CD4-positive, alpha-beta T cell treated with Interleukin-17A for 4 hours (primary cell): ENCODE measurements at regions not wholly inside any gene's neighbourhood (a gene's known extent, or its start where the extent isn't known, plus 50 kb on each side); places are given as distances from the start of the nearest gene placed in this dataset.
"Not testable (repeated sequence)": the region's sequence is repeated elsewhere in the genome, so short reads cannot be mapped to it uniquely, and the experiment has no call there.

Source experiments
- DNase-seq: peaks from one replicate; pipeline ENCODE4 v3.0.0-alpha.2; 2020; ENCODE audit warnings: mixed read lengths

DNA sequence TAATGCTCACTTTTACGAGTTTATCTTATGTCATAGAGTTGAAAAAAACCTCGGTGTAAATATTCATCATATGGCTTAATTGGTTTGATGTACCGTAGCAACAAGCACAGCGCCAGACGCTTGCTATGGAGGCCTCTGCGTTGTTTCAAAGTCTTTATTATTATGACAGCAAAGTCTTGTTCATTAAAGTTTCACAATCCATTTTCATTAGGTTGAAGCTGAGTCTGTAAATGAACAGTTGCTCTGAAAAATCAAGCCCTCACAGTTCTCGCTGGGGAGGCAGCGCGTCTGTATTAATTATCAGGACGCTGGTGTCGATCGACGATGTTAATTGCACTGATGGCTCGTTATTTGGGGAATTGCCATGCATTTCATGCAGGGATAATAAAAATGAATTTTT, 185.6 kb downstream of the INSC start:
- DNase-seq: no peak

DNA sequence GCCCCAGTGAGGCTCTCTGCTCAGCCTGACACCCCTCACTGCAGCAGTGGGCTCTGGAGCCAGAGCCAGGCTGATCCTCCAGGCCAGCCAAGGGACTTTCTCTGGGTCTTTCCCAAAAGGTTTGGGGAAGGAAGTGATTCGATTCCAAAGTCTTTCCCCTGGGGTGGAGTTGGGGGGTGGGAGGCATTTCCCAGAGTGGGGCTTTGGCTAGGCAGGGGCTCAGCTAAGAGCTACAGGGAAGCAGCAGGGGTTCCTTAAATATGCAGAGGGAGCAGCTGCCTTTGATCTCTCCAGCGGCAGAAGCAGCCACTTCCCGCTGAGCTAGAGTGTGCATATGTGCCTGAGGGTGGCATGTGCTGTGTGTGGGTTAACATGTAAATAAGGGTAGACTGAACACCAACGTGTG, 192.9 kb downstream of the INSC start:
- DNase-seq: no peak

DNA sequence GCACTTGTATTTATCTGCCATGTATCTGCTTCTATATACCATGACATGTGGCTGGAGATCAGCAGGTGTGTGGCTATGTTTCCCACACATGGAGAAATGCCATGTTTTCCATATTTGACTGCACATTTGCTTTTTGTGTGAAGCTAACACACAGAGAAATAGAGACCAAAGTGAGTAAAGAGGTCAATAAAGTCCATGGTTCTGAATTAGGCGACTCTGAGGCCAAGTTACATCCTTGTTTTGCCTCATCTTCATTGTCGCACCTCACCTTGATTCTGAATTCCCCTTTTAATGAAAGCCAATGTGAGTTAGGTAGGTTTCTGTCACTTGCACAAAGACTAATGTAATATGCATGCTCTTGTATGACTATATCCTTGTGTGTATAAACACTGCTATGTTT, 194.1 kb downstream of the INSC start:
- no peak for DNase-seq

DNA sequence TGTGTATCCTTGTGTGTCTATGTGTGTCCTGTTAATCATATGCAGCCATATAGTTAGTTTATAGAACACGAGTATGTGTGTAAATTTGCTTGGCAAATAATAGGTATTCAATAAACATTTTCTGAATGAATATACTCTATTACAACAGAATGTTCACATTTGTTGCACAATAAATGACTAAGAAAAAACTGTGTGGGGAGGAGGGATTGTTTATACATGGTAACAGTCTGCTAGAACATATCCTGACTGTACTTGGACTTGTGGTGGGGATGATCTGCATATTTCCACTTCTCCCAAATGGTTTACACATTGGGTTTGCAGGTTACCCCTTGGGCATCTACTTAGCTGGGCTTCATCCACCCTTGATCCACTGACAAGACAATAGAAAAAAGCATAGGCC, 194.6 kb downstream of the INSC start:
- DNase-seq: no peak

DNA sequence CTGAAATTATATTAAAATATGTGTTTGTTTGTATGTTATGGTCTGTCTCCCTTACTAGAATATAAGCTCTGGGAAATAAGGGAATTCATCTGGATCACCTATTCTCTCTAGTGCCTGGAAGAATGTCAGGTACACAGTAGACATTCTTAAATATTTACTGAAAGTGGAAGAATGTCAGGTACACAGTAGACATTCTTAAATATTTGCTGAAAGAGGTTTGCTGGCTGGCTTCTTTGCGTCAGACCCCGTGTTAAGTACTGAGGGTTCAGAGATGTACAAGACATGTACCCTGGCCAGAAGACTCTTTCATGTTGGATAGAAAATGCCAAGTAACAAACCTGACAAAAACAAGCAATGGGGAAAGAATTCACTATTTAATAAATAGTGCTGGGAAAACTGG, 199.1 kb downstream of the INSC start:
- no peak for DNase-seq

DNA sequence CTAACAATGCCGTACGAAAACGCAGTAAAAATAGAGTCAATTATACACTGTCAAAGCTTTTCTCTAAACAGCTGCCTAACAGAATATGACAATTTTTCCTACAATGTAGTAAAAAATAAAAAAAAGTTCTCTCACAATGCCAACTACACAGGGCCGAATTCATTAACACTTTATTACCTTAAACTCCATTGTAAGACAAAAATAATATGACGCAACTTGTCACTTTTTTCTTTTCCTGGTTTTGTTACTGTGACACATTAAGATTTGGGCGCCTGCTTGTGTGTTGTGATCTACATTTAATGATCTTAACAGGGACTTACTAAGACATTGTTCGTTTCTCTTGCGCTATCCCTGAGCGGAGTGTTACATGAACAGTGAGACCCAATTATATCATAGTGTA, 204.1 kb downstream of the INSC start:
- DNase-seq: no peak

DNA sequence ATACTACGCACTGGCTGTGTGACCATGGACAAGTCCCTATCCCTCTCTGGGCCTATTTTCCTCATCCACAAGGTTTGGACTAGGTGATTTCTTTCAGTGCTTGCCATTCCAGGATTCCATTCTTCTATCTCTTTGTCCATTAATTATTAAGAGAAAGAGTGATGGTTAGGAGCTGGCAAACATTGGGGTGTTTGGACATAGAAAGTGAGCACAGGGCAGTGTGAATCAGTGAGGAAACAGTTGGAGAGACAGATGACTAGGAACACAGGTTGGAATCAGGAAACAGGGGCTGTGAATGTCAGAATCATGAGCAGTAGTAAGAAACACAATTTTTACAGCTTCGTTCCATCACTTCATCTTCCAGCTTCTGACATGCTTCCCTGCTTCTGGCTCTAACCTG, 211.8 kb downstream of the INSC start:
- no peak for DNase-seq

DNA sequence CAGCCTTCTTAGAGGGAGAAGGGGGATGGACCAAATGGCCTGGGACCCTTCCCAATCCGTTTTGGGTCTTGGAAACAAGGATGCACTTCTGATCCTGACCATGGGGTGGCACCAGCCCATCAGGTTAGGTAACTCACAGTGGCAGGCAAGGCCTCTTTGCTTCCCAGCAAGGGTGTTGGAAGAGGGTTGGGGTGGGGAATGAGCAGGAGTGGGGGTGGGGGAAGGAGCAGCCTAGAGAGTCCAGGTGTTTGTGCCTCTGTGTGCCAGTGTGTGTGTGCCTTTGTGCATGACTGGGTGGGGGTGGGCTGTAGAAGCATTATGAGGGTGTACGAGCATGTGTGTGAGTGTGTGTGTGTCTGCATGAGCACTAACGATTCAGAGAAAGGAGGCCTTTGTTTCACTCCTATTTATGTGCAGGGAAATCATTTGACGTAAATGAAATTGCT, 213.1 kb downstream of the INSC start:
- DNase-seq: no peak

DNA sequence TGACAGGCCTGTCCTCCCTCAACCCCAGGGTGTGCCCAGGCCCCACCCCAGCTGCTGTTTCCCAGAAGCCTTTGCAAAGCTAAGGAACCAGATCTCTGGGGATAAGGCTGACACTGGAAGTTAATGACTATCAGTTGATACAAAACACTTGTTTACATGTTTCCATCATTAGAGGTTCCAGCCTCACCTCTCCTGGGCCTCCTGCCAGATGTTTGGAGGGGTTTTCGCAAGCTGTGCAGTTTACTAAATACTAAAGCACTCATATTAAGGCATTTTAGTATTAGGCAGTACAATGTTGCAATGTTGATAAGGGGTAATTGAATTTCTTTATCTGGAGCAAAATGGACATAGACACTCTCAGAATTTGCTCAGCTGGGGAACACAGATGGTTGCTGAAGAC, 218.7 kb downstream of the INSC start:
- no peak for DNase-seq

DNA sequence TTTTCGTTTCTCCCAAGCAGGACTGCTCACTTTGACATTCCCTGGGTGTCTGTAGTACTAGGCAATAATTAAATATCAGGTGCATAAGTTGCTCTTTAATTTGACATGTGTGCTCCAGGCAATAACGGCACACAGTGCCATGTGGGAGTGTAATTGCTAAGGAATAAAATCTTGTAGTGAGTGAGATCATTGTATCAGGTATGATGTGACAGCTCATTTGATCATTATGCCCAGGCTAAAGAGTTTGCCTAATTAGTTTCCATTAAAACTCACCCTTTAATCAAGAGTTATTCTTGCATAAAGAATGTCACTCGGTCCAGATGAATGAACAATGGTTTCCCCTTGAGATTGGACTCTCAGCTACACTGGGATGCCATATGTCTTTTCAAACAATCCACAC, 220.0 kb downstream of the INSC start:
- DNase-seq: no peak

DNA sequence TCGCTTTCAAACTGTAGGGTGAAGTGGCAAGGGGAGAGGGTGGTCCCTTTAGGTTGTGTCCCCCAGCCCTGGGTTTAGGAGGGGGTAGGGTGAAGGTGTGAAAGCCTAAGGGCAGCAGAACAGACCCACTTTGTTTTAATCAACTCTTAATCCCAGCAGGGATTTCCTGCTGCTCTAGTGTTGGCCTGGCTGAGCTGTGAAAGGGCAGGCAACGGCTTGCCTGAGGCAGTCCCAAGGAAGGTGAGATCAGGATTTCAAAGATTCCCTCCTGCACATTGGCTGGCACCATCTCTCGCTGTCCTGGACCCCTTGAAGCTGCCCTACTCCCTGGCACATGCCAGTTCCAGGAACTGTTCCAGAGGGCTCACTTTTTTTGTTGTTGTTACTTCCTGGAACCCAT, 221.3 kb downstream of the INSC start:
- no peak for DNase-seq

DNA sequence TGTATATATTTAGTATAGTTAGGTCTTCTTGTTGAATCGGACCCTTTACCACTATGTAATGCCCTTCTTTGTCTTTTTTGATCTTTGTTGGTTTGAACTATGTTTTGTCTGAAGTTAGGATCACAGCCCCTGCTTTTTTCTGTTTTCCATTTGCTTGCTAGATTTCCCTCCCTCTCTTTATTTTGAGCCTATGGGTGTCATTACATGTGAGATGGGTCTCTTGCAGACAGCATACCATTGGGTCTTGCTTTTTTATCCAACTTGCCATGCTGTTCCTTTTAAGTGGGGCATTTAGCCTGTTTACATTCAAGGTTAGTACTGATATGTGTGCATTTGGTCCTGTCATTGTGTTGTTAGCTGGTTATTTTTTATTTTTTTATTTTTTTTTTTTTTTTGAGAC, 224.6 kb downstream of the INSC start:
- DNase-seq: no peak

DNA sequence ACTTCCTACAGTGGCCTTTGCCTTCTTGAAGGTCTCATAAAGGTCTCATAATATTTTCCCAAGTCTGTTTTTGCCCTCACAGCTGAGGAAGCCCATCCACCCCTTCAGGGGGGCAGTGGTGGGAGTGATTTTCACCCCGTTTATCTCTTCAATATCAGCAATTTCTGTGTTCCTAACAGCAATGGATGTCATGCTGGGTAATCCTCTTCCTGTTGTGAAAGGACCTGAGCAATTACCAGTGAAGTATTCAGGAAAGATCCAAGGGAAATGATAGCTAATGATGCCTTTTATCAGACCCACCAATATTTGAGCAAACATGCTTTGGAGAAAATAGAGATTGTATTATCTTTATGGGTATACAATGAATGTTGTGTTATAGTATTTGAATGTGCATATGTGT, 226.9 kb downstream of the INSC start:
- no peak for DNase-seq

DNA sequence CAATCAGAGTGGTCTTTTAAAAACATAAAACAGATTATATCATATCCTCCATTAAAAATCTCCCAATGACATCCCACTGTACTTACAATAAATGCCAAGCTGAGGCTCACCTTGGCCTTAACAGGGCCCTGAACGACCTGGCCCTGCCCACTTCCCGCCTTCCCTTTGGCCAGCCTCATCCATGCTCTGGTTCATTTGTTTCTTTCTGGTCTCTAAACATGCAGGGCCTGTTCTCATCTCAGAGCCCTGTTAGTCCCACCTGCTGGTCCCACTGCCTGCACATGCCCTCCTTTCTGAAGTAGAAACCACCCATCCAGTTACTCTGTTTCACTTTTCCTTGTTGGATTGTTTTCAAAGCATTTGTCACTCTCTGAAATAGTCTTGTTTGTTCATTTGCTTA, 227.4 kb downstream of the INSC start:
- no peak for DNase-seq

DNA sequence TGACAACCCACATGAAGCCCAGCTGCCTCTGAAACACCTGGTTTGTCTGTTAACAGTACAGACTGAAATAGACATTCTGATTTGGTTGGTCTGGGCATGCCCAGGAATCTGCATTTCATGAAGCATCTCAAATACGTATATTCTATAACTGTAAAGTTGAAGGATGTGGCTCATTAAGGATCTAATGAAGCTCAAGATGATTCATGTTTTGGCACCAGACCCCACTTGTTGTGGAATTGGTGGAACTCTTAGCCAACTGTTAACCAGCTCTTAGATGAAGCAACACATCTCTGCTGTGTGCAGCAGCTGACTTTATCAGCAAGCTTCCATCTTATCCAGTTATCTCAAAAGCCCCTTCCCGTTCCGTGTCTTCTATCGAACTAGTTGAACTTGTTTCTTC, 232.2 kb downstream of the INSC start:
- no peak for DNase-seq

DNA sequence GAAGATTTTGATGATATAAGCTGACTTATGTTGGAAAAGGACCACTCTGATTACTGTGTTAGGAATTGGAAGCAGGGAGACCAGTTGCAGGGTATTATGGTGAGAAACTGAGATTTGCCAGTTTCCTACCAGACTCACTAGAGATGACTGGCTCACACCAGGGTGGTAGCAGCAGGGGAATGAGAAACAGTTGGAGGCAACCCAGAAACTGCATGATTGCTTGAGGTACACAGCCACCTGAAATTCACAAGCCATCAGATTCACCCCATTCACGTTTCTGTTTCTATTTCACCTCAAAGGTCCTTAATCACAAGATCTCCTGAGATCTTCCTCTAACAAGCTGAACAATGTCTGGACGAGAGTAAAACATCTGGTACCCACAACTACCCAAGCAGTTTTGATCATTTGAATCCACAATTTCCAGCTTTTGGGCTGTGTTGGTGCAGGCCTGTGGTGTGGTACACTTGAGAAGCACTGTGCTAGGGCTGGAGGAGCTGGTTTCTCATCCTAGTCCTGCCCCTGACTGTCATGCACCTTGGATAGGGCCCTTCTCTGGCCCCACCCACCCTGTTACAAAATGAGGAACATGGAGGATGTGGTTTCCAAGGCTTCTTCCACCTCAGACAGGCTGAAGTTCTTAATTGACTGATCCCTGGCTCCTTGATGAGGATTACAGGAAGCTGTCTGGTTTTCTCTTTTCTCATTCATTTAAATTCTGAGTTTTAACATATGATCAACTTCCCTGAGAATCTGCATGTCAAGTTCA, 233.4 kb downstream of the INSC start:
- no peak for DNase-seq

DNA sequence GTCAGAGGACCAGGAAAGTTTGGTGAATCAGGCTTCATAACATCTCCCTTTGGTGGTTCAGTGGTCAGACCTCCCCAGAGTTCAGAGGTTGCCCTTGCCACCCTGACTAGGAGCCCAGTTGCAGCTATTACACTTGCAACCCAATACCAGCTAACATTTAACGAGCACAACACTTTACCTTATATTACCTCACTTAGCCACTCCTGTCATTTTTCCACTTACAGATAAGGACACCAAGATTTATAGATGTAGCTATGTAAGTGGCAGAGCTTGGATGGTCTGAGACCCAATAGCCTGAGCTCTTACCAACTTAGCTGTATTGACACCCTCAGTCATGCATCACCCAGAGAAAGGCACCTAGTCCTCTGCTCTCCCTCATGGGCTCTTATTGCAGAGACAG, 234.7 kb downstream of the INSC start:
- DNase-seq: no peak

DNA sequence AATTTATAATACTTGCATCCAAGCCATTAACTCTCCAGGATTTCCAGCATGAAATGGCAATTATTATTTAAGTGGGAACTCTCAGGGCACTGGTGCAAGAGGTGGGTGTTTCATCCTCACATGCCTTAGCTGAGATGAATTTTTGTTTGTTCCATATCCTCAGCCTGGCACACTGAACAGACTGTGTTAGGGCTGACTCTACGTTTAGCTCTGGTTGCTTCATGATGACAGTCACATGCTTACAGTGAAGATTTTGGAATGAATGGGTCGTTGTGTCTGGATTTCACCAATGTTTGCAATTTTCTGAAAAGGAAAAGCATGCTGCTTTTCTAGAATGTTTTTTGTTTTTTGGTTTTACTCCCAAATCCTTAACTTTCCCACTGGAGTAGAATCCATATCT, 246.6 kb downstream of the INSC start:
- DNase-seq: no peak

DNA sequence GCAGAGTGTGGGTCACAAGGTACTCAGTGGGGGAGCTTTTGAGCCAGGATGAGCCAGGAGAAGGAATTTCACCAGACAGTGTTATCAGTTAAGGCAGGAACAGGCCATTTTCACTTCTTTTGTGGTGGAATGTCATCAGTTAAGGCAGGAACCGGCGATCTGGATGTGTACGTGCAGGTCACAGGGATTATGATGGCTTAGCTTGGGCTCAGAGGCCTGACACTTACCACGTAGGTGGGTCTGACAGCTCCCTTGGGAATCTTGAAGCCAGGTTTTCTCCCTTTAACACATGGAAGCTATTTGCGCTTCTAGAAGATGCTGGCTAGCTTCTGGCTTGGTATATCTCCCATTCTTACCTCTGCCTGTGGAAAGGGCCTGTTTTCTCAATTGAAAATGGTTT, 250.6 kb downstream of the INSC start:
- DNase-seq: not testable (repeated sequence)

DNA sequence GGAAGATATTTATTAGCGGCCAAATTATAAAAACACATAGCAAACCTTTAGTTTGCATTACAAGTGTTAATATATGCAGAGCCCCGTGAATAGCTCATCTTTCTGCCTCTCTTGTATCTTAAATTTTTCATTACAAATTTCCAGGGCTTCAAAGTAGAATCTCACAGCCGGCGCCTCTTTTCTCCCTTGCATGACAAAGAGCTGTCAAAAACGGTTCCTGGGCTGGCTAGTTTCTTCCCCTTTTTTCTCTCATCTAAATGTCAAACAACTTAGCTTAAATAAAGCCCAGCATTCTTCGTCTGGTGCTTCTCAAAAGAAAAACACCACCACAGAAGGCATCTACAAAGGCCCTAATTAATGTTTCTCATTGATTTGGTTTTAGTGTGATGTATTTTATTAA, 253.0 kb downstream of the INSC start:
- no peak for DNase-seq

DNA sequence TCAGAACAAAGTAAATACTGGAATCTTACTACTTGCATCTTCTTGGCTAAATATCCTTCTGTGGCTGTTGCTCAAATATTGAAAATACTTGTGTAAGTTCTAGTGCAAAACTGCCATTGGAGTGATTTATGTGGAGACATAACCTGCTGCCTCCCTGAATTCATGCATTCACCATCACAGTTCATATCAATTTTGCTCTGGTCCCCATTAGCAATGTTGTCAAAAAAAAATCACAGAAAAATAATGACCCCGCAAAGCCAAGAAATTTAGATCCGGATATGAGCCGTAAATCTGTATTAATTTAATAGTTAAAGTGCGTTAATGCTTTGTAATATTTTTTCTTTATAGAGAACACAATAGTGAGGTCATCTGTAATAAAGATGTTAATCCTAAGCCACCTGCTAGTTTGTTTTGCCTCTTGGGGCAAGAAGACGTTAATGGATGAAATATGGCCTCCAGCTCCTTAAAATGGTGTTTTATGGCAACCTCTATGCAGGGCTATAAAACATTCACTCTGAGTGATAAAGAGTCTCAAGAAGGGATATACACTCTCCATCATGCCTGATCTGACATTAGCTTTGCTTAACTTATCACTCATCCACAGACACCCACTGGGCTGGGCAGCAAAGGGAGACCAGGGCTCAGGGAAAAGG, 255.9 kb downstream of the INSC start:
- no peak for DNase-seq

DNA sequence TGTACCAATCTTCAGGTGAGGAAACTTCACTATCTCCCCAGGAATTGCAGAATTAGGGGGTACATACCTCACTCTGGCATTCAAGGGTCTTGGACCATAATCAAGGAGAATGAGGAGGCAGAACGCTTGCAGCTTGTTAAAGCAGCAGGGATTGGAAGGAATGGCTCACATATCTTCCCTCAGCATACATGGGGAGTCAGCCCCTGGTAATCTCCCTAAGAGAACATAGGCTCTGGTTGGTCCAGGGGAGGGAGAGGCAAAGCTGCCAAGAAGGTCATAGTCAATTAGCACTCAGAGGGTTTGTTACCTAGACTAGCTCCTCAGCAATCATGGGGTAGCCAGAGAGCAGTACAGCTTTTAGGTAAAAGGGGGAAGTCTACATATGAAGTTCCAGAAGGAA, 256.8 kb downstream of the INSC start:
- DNase-seq: no peak

DNA sequence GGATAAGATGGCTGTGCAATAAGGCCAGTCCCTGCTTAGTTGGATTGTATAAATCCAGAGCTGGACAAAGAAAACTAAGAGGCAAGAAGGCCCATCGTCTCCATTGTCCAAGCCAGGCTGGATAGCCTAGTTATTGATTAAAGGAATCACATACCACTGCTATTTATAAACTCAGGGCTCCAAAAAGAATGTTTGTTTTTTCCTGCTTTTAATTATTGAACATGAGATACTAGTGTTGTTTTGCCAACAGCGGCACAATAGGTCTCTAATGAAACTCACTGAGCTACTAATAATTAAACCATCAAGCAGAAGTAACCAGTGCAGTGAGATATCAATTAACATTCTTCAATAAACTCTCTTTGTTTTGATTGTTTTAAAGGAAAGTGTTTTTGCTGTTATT, 259.7 kb downstream of the INSC start:
- no peak for DNase-seq

DNA sequence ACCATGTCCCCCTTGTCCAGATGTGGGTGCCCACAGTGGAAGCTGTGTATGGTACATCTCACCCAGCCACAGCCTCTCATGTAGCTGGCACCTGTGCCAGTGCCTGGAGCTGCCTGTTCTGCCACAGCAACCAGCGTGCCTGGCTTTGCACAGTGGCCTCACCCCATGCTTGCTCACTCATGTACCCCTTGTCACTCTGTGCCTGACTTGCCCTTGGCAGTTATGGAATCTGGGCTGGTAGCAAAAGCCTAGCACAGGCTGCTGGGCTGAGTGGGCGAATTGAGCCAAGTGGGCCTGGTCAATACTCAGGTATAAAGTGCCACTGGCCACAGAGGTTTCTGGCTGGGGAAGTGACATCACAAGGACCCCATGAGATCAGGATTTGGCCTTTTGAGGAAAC, 264.2 kb downstream of the INSC start:
- no peak for DNase-seq

DNA sequence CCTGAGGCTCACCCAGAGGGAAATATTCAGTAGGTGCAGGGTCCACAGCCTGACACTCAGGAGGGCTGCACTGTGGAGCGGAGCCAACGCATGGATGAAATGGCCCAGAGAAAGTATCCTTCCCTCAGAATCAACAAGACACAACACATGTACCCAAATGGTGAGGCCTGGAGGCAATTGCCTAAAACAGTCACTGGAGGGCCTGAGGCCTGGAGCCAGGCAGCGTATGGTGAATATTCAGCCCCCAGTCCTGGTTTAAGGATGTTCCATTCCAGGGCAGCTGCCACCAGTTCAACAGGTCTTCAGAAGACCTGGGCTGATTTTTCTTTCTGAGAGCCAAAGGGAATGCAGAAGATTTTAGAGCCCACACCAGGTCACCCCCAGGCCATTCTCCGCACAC, 264.8 kb downstream of the INSC start:
- DNase-seq: no peak
